Testis (tissue), 2 donors: ENCODE measurements at regions not wholly inside any gene's neighbourhood (a gene's known extent, or its start where the extent isn't known, plus 50 kb on each side); places are given as distances from the start of the nearest gene placed in this dataset.

ENCODE experiments used
- POLR2A ChIP-seq: fragments of 450-650 bp; IDR thresholded peaks from one replicate; pipeline ENCODE4 v1.6.1; 2017; ENCODE audit warnings: antibody characterized with exemption, mild to moderate bottlenecking, moderate library complexity
- TF ChIP-seq, protein P1 (sequence below), 3 experiments: fragments of 450-650 bp in 2 of 3; fragments of 200-600 bp in 1 of 3; sonication (generic) in 1 of 3; IDR thresholded peaks; one replicate each; pipeline ENCODE4 v1.5.1; 2016 to 2019; ENCODE audit warnings: antibody characterized with exemption in 3 of 3, mild to moderate bottlenecking in 2 of 3, moderate library complexity in 1 of 3

DNA sequence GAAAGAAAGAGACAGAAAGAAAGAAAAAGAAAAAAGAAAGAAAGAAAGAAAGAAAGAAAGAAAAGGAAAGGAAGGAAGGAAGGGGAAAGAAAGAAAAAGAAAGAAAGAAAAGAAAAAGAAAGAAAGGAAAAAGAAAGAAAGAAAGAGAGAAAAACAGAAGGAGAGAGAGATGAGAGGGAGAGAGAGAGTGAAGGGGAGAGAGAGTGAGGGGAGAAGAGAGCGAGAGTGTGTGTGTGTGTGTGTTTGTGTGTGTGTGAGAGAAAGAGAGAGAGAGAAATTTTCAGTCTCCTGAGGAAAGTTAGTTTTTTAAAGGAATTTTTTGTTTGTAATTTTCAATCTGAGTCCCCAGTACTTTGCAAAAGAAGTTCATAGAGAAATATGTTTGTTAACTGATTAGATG is 504.1 kb upstream of the POU3F4 start:
- TF ChIP-seq, protein P1, sequence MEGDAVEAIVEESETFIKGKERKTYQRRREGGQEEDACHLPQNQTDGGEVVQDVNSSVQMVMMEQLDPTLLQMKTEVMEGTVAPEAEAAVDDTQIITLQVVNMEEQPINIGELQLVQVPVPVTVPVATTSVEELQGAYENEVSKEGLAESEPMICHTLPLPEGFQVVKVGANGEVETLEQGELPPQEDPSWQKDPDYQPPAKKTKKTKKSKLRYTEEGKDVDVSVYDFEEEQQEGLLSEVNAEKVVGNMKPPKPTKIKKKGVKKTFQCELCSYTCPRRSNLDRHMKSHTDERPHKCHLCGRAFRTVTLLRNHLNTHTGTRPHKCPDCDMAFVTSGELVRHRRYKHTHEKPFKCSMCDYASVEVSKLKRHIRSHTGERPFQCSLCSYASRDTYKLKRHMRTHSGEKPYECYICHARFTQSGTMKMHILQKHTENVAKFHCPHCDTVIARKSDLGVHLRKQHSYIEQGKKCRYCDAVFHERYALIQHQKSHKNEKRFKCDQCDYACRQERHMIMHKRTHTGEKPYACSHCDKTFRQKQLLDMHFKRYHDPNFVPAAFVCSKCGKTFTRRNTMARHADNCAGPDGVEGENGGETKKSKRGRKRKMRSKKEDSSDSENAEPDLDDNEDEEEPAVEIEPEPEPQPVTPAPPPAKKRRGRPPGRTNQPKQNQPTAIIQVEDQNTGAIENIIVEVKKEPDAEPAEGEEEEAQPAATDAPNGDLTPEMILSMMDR (IDR thresholded peaks at IDR 0.05): no peak
- TF ChIP-seq POLR2A: no peak
